Neural cell (in vitro differentiated cells): ENCODE measurements at regions not wholly inside any gene's neighbourhood (a gene's known extent, or its start where the extent isn't known, plus 50 kb on each side); places are given as distances from the start of the nearest gene placed in this dataset.

ENCODE experiments used
- H2AFZ ChIP-seq: fragments of 200-600, 300-800 bp; sonication (generic), shearing (Covaris generic); 2 replicates; pipeline ENCODE4 v1.6.0; 2014; ENCODE audit warnings: low read depth, mild to moderate bottlenecking, antibody characterized with exemption, low read length, moderate library complexity
- H3F3A ChIP-seq: fragments of 200-600 bp; shearing (Covaris generic); 2 replicates; pipeline ENCODE4 v1.6.1; 2016; ENCODE audit warnings: mild to moderate bottlenecking, moderate library complexity, mixed read lengths, antibody characterized with exemption, low read length; ENCODE audit not compliant: insufficient read depth, poor library complexity, severe bottlenecking
- H3K27ac ChIP-seq: fragments of 200-600, 300-800 bp; sonication (generic), shearing (Covaris generic); 2 replicates; pipeline ENCODE4 v1.5.1; 2014; ENCODE audit warnings: mild to moderate bottlenecking, low read length, moderate library complexity
- H3K27me3 ChIP-seq: fragments of 300-800, 200-600 bp; sonication (generic), shearing (Covaris generic); 2 replicates; pipeline ENCODE4 v1.6.0; 2014; ENCODE audit warnings: mild to moderate bottlenecking, low read depth, low read length, moderate library complexity; ENCODE audit not compliant: insufficient read depth
- H3K36me3 ChIP-seq: fragments of 300-800, 200-600 bp; sonication (generic), shearing (Covaris generic); 2 replicates; pipeline ENCODE4 v1.5.1; 2014; ENCODE audit warnings: mild to moderate bottlenecking, antibody characterized with exemption, low read length, moderate library complexity; ENCODE audit not compliant: insufficient read depth
- H3K4me2 ChIP-seq: fragments of 300-800, 200-600 bp; sonication (generic), shearing (Covaris generic); 2 replicates; pipeline ENCODE4 v1.6.0; 2014; ENCODE audit warnings: mild to moderate bottlenecking, low read length
- H3K4me3 ChIP-seq: fragments of 300-800, 200-600 bp; sonication (generic), shearing (Covaris generic); 2 replicates; pipeline ENCODE4 v1.5.1; 2014; ENCODE audit warnings: mild to moderate bottlenecking, low read length, moderate library complexity
- H3K79me2 ChIP-seq: fragments of 200-600 bp; shearing (Covaris generic); replicated peaks from 2 replicates; pipeline ENCODE4 v1.6.0; 2014; ENCODE audit warnings: mild to moderate bottlenecking, low read length, moderate library complexity; ENCODE audit not compliant: insufficient read depth
- H3K9ac ChIP-seq: fragments of 300-800, 200-600 bp; sonication (generic), shearing (Covaris generic); 2 replicates; pipeline ENCODE4 v1.6.1; 2016; ENCODE audit warnings: mild to moderate bottlenecking, low read length, mixed read lengths
- H3K9me2 ChIP-seq: fragments of 200-600 bp; shearing (Covaris generic); 2 replicates; pipeline ENCODE4 v1.6.1; 2016; ENCODE audit warnings: mild to moderate bottlenecking, low read length, mixed read lengths; ENCODE audit not compliant: insufficient read depth
- H3K9me3 ChIP-seq: fragments of 200-600, 300-800 bp; sonication (generic), shearing (Covaris generic); 2 replicates; pipeline ENCODE4 v1.6.1; 2016; ENCODE audit warnings: mild to moderate bottlenecking, mixed run types, low read length, moderate library complexity, mixed read lengths
- H4K20me1 ChIP-seq: fragments of 200-600 bp; shearing (Covaris generic); 2 replicates; pipeline ENCODE4 v1.6.1; 2016; ENCODE audit warnings: mild to moderate bottlenecking, mixed run types; ENCODE audit not compliant: insufficient read depth
- EP300 ChIP-seq: fragments of 450-650 bp; conservative IDR thresholded peaks from 2 replicates; pipeline ENCODE4 v1.6.1; 2014; ENCODE audit warnings: antibody characterized with exemption, mild to moderate bottlenecking, moderate library complexity; ENCODE audit not compliant: poor library complexity, severe bottlenecking
- EZH2 ChIP-seq: fragments of 200-600, 300-800 bp; shearing (Covaris generic), sonication (generic); IDR thresholded peaks from 2 replicates; pipeline ENCODE4 v1.6.1; 2014; ENCODE audit warnings: antibody characterized with exemption, low read length, borderline replicate concordance, mild to moderate bottlenecking; ENCODE audit not compliant: insufficient read depth, poor library complexity, severe bottlenecking
- MXI1 ChIP-seq: fragments of 450-650 bp; conservative IDR thresholded peaks from 2 replicates; pipeline ENCODE4 v1.6.1; 2014; ENCODE audit warnings: antibody characterized with exemption, mild to moderate bottlenecking; ENCODE audit not compliant: poor library complexity, severe bottlenecking
- POLR2AphosphoS5 ChIP-seq: IDR thresholded peaks from 2 replicates; pipeline ENCODE4 v1.6.1; 2012
- RAD21 ChIP-seq: fragments of 450-650 bp; conservative IDR thresholded peaks from 2 replicates; pipeline ENCODE4 v1.6.1; 2014; ENCODE audit warnings: antibody characterized with exemption, mild to moderate bottlenecking, moderate library complexity
- SMC3 ChIP-seq: fragments of 450-650 bp; conservative IDR thresholded peaks from 2 replicates; pipeline ENCODE4 v1.6.1; 2014; ENCODE audit warnings: antibody characterized with exemption, mild to moderate bottlenecking, moderate library complexity; ENCODE audit not compliant: poor library complexity
- TAF1 ChIP-seq: IDR thresholded peaks from 2 replicates; pipeline ENCODE4 v1.6.1; 2012; ENCODE audit warnings: low read depth
- TF ChIP-seq, protein P1 (sequence below): IDR thresholded peaks from 2 replicates; pipeline ENCODE4 v1.6.1; 2012; ENCODE audit warnings: borderline replicate concordance
- TF ChIP-seq, protein P2 (sequence below): fragments of 450-650 bp; IDR thresholded peaks from 2 replicates; pipeline ENCODE4 v1.5.1; 2014; ENCODE audit warnings: antibody characterized with exemption, mild to moderate bottlenecking, moderate library complexity; ENCODE audit not compliant: poor library complexity, severe bottlenecking

DNA sequence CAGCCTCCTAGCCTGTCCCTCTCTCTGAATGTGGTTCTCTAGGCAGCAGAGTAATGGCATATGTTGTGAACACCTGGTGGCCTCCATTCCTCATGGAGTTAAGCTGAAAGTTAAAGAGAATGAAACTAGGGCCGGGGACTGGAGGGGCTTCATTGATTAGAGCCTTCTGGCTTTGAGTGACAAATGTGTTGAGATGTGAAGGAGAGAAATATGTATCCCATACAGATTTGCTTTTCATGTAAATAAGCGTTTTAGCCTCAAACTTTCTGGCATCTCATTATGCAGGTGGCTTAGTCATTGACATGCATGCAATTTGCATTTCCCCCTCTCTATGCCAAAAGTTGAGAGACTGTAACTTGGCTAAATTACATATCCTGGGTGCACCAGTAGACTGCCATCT lies 537.7 kb upstream of the EEF2KMT start:
- no peak overlapping the region for H3K4me3 ChIP-seq
- no peaks in the 10 kb centered on the region for H3K9me3 ChIP-seq
- H4K20me1 ChIP-seq, result no peaks in the 10 kb centered on the region
- H3K27ac ChIP-seq, result no peak overlapping the region
- H3K27me3 ChIP-seq, result no peaks in the 10 kb centered on the region
- TF ChIP-seq EZH2 (no peak), MXI1 (no peak), SMC3 (no peak), TAF1 (no peak), POLR2AphosphoS5 (no peak), RAD21 (no peak), EP300 (no peak)
- TF ChIP-seq, protein P1, sequence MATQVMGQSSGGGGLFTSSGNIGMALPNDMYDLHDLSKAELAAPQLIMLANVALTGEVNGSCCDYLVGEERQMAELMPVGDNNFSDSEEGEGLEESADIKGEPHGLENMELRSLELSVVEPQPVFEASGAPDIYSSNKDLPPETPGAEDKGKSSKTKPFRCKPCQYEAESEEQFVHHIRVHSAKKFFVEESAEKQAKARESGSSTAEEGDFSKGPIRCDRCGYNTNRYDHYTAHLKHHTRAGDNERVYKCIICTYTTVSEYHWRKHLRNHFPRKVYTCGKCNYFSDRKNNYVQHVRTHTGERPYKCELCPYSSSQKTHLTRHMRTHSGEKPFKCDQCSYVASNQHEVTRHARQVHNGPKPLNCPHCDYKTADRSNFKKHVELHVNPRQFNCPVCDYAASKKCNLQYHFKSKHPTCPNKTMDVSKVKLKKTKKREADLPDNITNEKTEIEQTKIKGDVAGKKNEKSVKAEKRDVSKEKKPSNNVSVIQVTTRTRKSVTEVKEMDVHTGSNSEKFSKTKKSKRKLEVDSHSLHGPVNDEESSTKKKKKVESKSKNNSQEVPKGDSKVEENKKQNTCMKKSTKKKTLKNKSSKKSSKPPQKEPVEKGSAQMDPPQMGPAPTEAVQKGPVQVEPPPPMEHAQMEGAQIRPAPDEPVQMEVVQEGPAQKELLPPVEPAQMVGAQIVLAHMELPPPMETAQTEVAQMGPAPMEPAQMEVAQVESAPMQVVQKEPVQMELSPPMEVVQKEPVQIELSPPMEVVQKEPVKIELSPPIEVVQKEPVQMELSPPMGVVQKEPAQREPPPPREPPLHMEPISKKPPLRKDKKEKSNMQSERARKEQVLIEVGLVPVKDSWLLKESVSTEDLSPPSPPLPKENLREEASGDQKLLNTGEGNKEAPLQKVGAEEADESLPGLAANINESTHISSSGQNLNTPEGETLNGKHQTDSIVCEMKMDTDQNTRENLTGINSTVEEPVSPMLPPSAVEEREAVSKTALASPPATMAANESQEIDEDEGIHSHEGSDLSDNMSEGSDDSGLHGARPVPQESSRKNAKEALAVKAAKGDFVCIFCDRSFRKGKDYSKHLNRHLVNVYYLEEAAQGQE, result no peak
- TF ChIP-seq, protein P2, sequence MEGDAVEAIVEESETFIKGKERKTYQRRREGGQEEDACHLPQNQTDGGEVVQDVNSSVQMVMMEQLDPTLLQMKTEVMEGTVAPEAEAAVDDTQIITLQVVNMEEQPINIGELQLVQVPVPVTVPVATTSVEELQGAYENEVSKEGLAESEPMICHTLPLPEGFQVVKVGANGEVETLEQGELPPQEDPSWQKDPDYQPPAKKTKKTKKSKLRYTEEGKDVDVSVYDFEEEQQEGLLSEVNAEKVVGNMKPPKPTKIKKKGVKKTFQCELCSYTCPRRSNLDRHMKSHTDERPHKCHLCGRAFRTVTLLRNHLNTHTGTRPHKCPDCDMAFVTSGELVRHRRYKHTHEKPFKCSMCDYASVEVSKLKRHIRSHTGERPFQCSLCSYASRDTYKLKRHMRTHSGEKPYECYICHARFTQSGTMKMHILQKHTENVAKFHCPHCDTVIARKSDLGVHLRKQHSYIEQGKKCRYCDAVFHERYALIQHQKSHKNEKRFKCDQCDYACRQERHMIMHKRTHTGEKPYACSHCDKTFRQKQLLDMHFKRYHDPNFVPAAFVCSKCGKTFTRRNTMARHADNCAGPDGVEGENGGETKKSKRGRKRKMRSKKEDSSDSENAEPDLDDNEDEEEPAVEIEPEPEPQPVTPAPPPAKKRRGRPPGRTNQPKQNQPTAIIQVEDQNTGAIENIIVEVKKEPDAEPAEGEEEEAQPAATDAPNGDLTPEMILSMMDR, result no peak
- H3K4me2 ChIP-seq, result no peak overlapping the region
- no peaks in the 10 kb centered on the region for H3F3A ChIP-seq
- H3K36me3 ChIP-seq, result no peaks in the 10 kb centered on the region
- H2AFZ ChIP-seq, result no peak overlapping the region
- no peaks in the 10 kb centered on the region for H3K9me2 ChIP-seq
- H3K79me2 ChIP-seq, result no peaks in the 10 kb centered on the region
- H3K9ac ChIP-seq, result no peak overlapping the region

DNA sequence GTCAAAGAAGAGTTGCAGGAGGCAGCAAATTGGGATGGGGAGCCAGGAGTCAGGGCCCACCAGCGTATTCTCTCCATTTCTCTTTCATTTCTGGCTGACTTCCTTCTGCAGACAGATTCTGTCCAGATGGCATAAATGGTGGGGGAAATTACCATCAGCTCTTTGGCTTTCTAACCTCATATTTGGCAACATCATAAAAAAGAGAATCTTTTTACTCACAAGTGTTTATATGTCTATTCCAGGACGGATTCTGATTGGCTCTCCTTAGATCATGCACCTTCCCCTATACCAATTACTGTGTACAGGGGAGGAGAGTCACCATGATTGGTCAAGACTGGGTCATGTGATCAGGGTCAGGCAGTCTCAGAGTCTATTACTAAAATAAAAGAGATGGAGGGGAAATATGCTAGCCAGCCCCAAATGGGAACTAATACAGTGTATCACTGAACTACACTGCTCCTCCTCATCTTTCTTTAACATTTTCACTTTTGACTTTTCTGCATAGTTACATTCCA lies 537.1 kb upstream of the EEF2KMT start:
- H3K4me2 ChIP-seq, result no peak overlapping the region
- no peaks in the 10 kb centered on the region for H3F3A ChIP-seq
- no peak overlapping the region for H2AFZ ChIP-seq
- H3K9me3 ChIP-seq, result no peaks in the 10 kb centered on the region
- H3K79me2 ChIP-seq, result no peaks in the 10 kb centered on the region
- no peak overlapping the region for H3K9ac ChIP-seq
- H3K4me3 ChIP-seq, result no peak overlapping the region
- H4K20me1 ChIP-seq, result no peaks in the 10 kb centered on the region
- H3K27ac ChIP-seq, result no peak overlapping the region
- H3K9me2 ChIP-seq, result no peaks in the 10 kb centered on the region
- H3K27me3 ChIP-seq, result no peaks in the 10 kb centered on the region
- TF ChIP-seq EZH2 (no peak), RAD21 (no peak), TAF1 (no peak), SMC3 (no peak), EP300 (no peak), MXI1 (no peak), POLR2AphosphoS5 (no peak)
- TF ChIP-seq, protein P2, result no peak
- TF ChIP-seq, protein P1, result no peak
- H3K36me3 ChIP-seq, result no peaks in the 10 kb centered on the region
